GM18868 (cell line): ENCODE measurements at regions not wholly inside any gene's neighbourhood (a gene's known extent, or its start where the extent isn't known, plus 50 kb on each side); places are given as distances from the start of the nearest gene placed in this dataset.
"Not testable (repeated sequence)": the region's sequence is repeated elsewhere in the genome, so short reads cannot be mapped to it uniquely, and the experiment has no call there.

Source experiments
- ATAC-seq: cut with Tn5 transposase; IDR thresholded peaks from one replicate; pipeline ENCODE4 v1.9.1; 2021; ENCODE audit warnings: mild to moderate bottlenecking, moderate library complexity; ENCODE audit not compliant: unreplicated experiment

- ATAC-seq: no peak
Observed at GRCh38 chr17:77036841-77037381, 103.9 kb upstream of the SEC14L1 start.

GRCh38 chr17:77037943-77038342 is 102.8 kb upstream of the SEC14L1 start:
- ATAC-seq: no peak

- ATAC-seq: no peak
Observed at GRCh38 chr17:77038884-77039555, 101.7 kb upstream of the SEC14L1 start.

- ATAC-seq: no peak
Observed at GRCh38 chr17:77042476-77043231, 98.1 kb upstream of the SEC14L1 start.

- no peak for ATAC-seq
Observed at GRCh38 chr17:77045441-77046041, 95.2 kb upstream of the SEC14L1 start.

- ATAC-seq: no peak
Observed at GRCh38 chr17:77049440-77049839, 91.3 kb upstream of the SEC14L1 start.

GRCh38 chr17:77050901-77051300 is 89.9 kb upstream of the SEC14L1 start:
- ATAC-seq: not testable (repeated sequence)

- ATAC-seq: no peak
Observed at GRCh38 chr17:77054936-77055335, 85.8 kb upstream of the SEC14L1 start.

GRCh38 chr17:77055453-77055852 is 85.3 kb upstream of the SEC14L1 start:
- no peak for ATAC-seq

- ATAC-seq: no peak
Observed at GRCh38 chr17:77058016-77058415, 82.8 kb upstream of the SEC14L1 start.

GRCh38 chr17:77061669-77062068 is 79.1 kb upstream of the SEC14L1 start:
- ATAC-seq: no peak

GRCh38 chr17:77064598-77064997 is 76.2 kb upstream of the SEC14L1 start:
- ATAC-seq: no peak

GRCh38 chr17:77066165-77066564 is 74.6 kb upstream of the SEC14L1 start:
- no peak for ATAC-seq

- not testable (repeated sequence) for ATAC-seq
Observed at GRCh38 chr17:77066726-77067409, 73.9 kb upstream of the SEC14L1 start.

GRCh38 chr17:77068915-77069314 is 71.9 kb upstream of the SEC14L1 start:
- ATAC-seq: no peak

- ATAC-seq: no peak
Observed at GRCh38 chr17:77070888-77071279, 69.9 kb upstream of the SEC14L1 start.

GRCh38 chr17:77071925-77072490 is 68.8 kb upstream of the SEC14L1 start:
- ATAC-seq: no peak

- no peak for ATAC-seq
Observed at GRCh38 chr17:77072670-77073069, 68.1 kb upstream of the SEC14L1 start.

GRCh38 chr17:77074681-77075080 is 66.1 kb upstream of the SEC14L1 start:
- ATAC-seq: no peak

GRCh38 chr17:77076124-77076830 is 64.5 kb upstream of the SEC14L1 start:
- no peak for ATAC-seq
